A549 (cell line): ENCODE measurements at regions not wholly inside any gene's neighbourhood (a gene's known extent, or its start where the extent isn't known, plus 50 kb on each side); places are given as distances from the start of the nearest gene placed in this dataset.

Source experiments
- ATAC-seq, 2 experiments: fragments of 200-7000 bp in 1 of 2; fragments of >200 bp in 1 of 2; cut with Nextera tagmentation in 1 of 2; cut with Tn5 transposase in 1 of 2; 3 replicates each; pipeline versions ENCODE4 v1.8.0 to v1.9.1; 2018 to 2020; ENCODE audit warnings: mild to moderate bottlenecking in 1 of 2, moderate library complexity in 1 of 2
- CTCF ChIA-PET: fragments of 300-600 bp; sonication (Branson Sonifier 250); formaldehyde crosslinking; extraction: SDS; loops from one replicate; lab custom pipeline; 2021; ENCODE audit warnings: antibody characterized with exemption, inconsistent platforms; lab: Yijun Ruan, JAX
- POLR2A ChIA-PET: fragments of 350-600 bp; formaldehyde crosslinking; extraction: SDS; loops from one replicate; lab custom pipeline; 2021; ENCODE audit warnings: antibody characterized with exemption, inconsistent platforms; lab: Yijun Ruan, JAX
- DNase-seq, 2 experiments: peaks; one replicate each; pipeline versions ENCODE4 v3.0.0 to v3.0.0-alpha.2; 2011 to 2016; ENCODE audit warnings: low read depth in 1 of 2, low spot score in 1 of 2
- FAIRE-seq: peaks from 2 replicates; lab custom pipeline; 2011; peaks lifted over from hg19 to GRCh38; lab: Jason Lieb, UNC
- H3K27ac ChIP-seq, 2 experiments: fragments of >200 bp; sonication (Bioruptor Twin); formaldehyde crosslinking; 3 replicates each; pipeline ENCODE4 v1.5.1; 2016 to 2017
- H3K4me1 ChIP-seq: fragments of >200 bp; sonication (Bioruptor Twin); formaldehyde crosslinking; 3 replicates; pipeline ENCODE4 v1.6.1; 2016
- H3K4me2 ChIP-seq: fragments of >200 bp; sonication (Bioruptor Twin); formaldehyde crosslinking; 3 replicates; pipeline ENCODE4 v1.6.1; 2016
- H3K4me3 ChIP-seq: fragments of >200 bp; sonication (Bioruptor Twin); formaldehyde crosslinking; 3 replicates; pipeline ENCODE4 v1.5.1; 2016
- H3K9me3 ChIP-seq: fragments of >200 bp; sonication (Bioruptor Twin); formaldehyde crosslinking; 3 replicates; pipeline ENCODE4 v1.6.1; 2016
- CEBPB ChIP-seq, 2 experiments: fragments of >200 bp in 1 of 2; sonication (Bioruptor Twin) in 1 of 2; formaldehyde crosslinking in 1 of 2; IDR thresholded peaks; 2 replicates each; pipeline ENCODE4 v1.6.1; 2012 to 2016
- ELK1 ChIP-seq: fragments of 150-350 bp; IDR thresholded peaks from 2 replicates; pipeline ENCODE4 v1.6.1; 2014; ENCODE audit warnings: low read depth, mild to moderate bottlenecking, low read length
- FOSL2 ChIP-seq, 2 experiments: fragments of 450-650 bp in 1 of 2; fragments of >200 bp in 1 of 2; sonication (Bioruptor Twin) in 1 of 2; formaldehyde crosslinking; IDR thresholded peaks; 2 replicates each; pipeline versions ENCODE4 v1.5.0 to v1.6.1; 2016 to 2020; ENCODE audit warnings: mild to moderate bottlenecking in 1 of 2, moderate library complexity in 1 of 2
- HES2 ChIP-seq: fragments of >200 bp; sonication (Bioruptor Twin); formaldehyde crosslinking; IDR thresholded peaks from 2 replicates; pipeline ENCODE4 v1.6.1; 2016
- HEYL ChIP-seq: fragments of 250-450 bp; sonication (Bioruptor Pico); IDR thresholded peaks from 2 replicates; pipeline ENCODE4 v1.8.0; 2021; ENCODE audit warnings: mild to moderate bottlenecking, moderate library complexity
- HOXB5 ChIP-seq: fragments of 250-450 bp; sonication (Bioruptor Pico); IDR thresholded peaks from 2 replicates; pipeline ENCODE4 v1.5.0; 2020; ENCODE audit warnings: mild to moderate bottlenecking, moderate library complexity
- JUN ChIP-seq, 2 experiments: fragments of >200 bp; sonication (Bioruptor Twin); formaldehyde crosslinking; IDR thresholded peaks; 2 replicates in 1 of 2; 3 replicates in 1 of 2; pipeline ENCODE4 v1.6.1; 2016 to 2017
- MAFK ChIP-seq: fragments of 450-650 bp; IDR thresholded peaks from 2 replicates; pipeline ENCODE4 v1.6.1; 2014; ENCODE audit not compliant: partially characterized antibody
- MYC ChIP-seq: IDR thresholded peaks from 2 replicates; pipeline ENCODE4 v1.6.1; 2012; ENCODE audit warnings: mild to moderate bottlenecking, inconsistent platforms, low read length, improper control_type of control experiment, borderline replicate concordance
- NR3C1 ChIP-seq: fragments of >200 bp; sonication (Bioruptor Twin); formaldehyde crosslinking; IDR thresholded peaks from 3 replicates; pipeline ENCODE4 v1.6.1; 2017
- PHF8 ChIP-seq: fragments of 200-600 bp; sonication (generic); IDR thresholded peaks from 2 replicates; pipeline ENCODE4 v1.6.1; 2016; ENCODE audit warnings: low read depth, mild to moderate bottlenecking, antibody characterized with exemption, moderate library complexity, borderline replicate concordance
- RNF2 ChIP-seq: fragments of 200-600 bp; sonication (generic); IDR thresholded peaks from 2 replicates; pipeline ENCODE4 v1.6.1; 2016; ENCODE audit warnings: low read depth, mild to moderate bottlenecking, antibody characterized with exemption, moderate library complexity, borderline replicate concordance
- SMC3 ChIP-seq: fragments of >200 bp; sonication (Bioruptor Twin); formaldehyde crosslinking; IDR thresholded peaks from 3 replicates; pipeline ENCODE4 v1.6.1; 2018; ENCODE audit warnings: inconsistent platforms
- WGBS: methylation state at CpG from one replicate; pipeline ENCODE4 v1.1.6; 2017; ENCODE audit errors: missing lambda C conversion rate; 5-methylcytosine and 5-hydroxymethylcytosine counted together
- TF ChIP-seq, protein P1 (sequence below): fragments of >200 bp; sonication (Bioruptor Twin); formaldehyde crosslinking; IDR thresholded peaks from 3 replicates; pipeline ENCODE4 v1.6.1; 2016
- TF ChIP-seq, protein P2 (sequence below): fragments of 450-650 bp; IDR thresholded peaks from 2 replicates; pipeline ENCODE4 v1.6.1; 2014; ENCODE audit warnings: antibody characterized with exemption
- TF ChIP-seq, protein P3 (sequence below): IDR thresholded peaks from 2 replicates; pipeline ENCODE4 v1.6.1; 2012

DNA sequence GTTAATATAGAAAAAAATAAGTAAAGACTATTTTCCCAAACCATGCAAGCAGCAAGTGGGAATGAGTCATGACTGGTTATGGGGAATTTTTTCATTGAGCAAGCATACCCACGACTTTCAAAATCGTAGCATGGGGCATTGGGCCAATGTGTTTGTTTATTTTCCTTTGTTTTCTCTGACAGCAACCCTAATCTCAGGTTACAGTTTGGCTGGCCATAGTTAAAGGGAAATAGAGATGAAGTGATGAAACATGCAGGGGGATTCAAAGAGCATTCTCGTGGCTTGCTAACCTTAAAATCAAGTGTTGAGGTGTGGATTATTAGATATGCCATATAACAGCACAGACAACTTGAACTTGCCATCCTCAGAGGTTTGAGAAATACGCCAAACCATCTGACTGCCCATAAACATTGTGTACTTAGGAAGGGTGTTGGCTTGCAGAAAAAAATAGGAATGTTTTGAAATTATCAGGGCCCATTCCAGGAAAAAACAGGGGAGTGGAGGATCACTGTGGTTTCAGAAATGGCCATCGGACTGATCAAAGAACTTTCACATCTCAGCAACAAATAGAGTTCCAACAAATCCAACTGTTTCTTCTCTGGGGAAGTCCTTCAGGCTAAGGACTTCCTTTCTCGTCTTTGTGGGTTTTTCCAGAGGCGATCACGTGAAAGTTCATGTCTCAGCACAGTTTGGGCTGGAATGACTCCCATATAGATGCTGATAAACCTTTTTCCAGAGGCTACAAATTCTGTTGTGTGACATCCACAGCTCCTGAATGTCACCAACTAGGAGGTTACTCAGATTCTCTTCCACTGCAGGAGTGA, 259.1 kb downstream of the SYK start (continued):
- TF ChIP-seq ELK1 (no peak), SMC3 (peak; percentile 35; the same call in 1 of the 3 replicates), RNF2 (no peak), HEYL (CRISPR knock-in tag) (no peak), HES2 (peak; percentile 90), FOSL2 (IDR thresholded peaks at IDR 0.05) (peak; percentile 91), FOSL2 (CRISPR knock-in tag; IDR thresholded peaks at IDR 0.05) (peak; percentile 98), MYC (peak; percentile 45; the same call in 1 of the 2 replicates), JUN (IDR thresholded peaks at IDR 0.05) (peak; percentile 84 to 95), NR3C1 (no peak), HOXB5 (CRISPR knock-in tag) (no peak), CEBPB (IDR thresholded peaks at IDR 0.05) (peak; percentile 98)
- TF ChIP-seq, protein P1, sequence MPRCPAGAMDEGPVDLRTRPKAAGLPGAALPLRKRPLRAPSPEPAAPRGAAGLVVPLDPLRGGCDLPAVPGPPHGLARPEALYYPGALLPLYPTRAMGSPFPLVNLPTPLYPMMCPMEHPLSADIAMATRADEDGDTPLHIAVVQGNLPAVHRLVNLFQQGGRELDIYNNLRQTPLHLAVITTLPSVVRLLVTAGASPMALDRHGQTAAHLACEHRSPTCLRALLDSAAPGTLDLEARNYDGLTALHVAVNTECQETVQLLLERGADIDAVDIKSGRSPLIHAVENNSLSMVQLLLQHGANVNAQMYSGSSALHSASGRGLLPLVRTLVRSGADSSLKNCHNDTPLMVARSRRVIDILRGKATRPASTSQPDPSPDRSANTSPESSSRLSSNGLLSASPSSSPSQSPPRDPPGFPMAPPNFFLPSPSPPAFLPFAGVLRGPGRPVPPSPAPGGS = peak; percentile 96; the same call in 2 of the 3 replicates
- TF ChIP-seq, all 56 proteins: peak for 12

GRCh38 chr9:91061506-91061905, 259.9 kb downstream of the SYK start:
- Histone ChIP-seq H3K27ac (peak overlapping the region; percentile 68 to 83), H3K4me2 (peak overlapping the region; percentile 64), H3K4me3 (no peak overlapping the region), H3K9me3 (no peaks in the 10 kb centered on the region), H3K4me1 (peaks cover 31% of the 10 kb centered on the region)
- ATAC-seq (no peak), FAIRE-seq (no peak), DNase-seq (no peak)
- whole genome bisulfite sequencing = 90% methylated on average over 2 of the region's 2 CpGs
- TF ChIP-seq, protein P2, sequence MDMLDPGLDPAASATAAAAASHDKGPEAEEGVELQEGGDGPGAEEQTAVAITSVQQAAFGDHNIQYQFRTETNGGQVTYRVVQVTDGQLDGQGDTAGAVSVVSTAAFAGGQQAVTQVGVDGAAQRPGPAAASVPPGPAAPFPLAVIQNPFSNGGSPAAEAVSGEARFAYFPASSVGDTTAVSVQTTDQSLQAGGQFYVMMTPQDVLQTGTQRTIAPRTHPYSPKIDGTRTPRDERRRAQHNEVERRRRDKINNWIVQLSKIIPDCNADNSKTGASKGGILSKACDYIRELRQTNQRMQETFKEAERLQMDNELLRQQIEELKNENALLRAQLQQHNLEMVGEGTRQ = no peak
- TF ChIP-seq, protein P3, sequence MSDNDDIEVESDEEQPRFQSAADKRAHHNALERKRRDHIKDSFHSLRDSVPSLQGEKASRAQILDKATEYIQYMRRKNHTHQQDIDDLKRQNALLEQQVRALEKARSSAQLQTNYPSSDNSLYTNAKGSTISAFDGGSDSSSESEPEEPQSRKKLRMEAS = no peak
- ChIA-PET CTCF (interaction anchor here (1.0 to 2.3 kb wide), 6 partner anchors 9 to 365 kb away, joined by 3 to 7 read pairs (median 6); partner anchors contain the start of gene NFIL3), POLR2A (interaction anchor here (1.2 kb wide), 1 partner anchor 24 kb away, joined by 3 read pairs; no protein-coding TSS in a partner anchor)

- Histone ChIP-seq H3K4me1 (peaks cover 31% of the 10 kb centered on the region), H3K9me3 (no peaks in the 10 kb centered on the region), H3K4me2 (no peak overlapping the region), H3K27ac (peak overlapping the region; percentile 12 to 83; a peak in 3 of 6 replicates), H3K4me3 (no peak overlapping the region)
- no peak for FAIRE-seq
- POLR2A ChIA-PET = interaction anchor here (1.2 kb wide), 1 partner anchor 25 kb away, joined by 3 read pairs; no protein-coding TSS in a partner anchor
- ATAC-seq = no peak
- CTCF ChIA-PET = interaction anchor here (1.0 to 2.3 kb wide), 9 partner anchors 9 to 364 kb away, joined by 3 to 7 read pairs (median 4); partner anchors contain the start of gene NFIL3
- no peak for DNase-seq
- 98% methylated on average over 2 of the region's 2 CpGs for WGBS
- TF ChIP-seq MAFK (peak; percentile 43), PHF8 (no peak)
Observed at GRCh38 chr9:91062281-91062680, 260.7 kb downstream of the SYK start.
